HG02870 (cell line): ENCODE measurements at regions not wholly inside any gene's neighbourhood (a gene's known extent, or its start where the extent isn't known, plus 50 kb on each side); places are given as distances from the start of the nearest gene placed in this dataset.
"Not testable (repeated sequence)": the region's sequence is repeated elsewhere in the genome, so short reads cannot be mapped to it uniquely, and the experiment has no call there.

Experiments used
- ATAC-seq: cut with Tn5 transposase; IDR thresholded peaks from one replicate; pipeline ENCODE4 v1.9.1; 2021; ENCODE audit warnings: mild to moderate bottlenecking, moderate library complexity; ENCODE audit not compliant: unreplicated experiment

GRCh38 chr4:69344786-69345185 is 64.5 kb downstream of the UGT2B28 start:
- ATAC-seq = not testable (repeated sequence)

DNA sequence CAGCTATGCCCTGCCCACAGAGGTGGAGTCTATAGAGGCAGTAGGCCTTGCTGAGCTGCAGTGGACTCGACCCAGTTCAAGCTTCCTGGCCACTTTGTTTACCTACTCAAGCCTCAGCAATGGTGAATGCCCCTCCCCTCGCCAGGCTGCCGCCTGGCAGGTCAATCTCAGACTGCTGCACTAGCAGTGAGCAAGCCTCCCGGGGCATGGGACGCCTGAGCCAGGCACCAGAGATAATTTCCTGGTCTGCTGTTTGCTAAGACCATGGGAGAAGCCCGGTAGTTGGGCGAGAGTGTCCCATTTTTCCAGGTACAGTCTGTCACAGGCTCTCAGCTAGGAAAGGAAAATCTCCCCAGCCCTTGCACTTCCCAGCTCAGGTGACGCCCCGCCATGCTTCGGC is 68.5 kb downstream of the UGT2B28 start:
- ATAC-seq = not testable (repeated sequence)

DNA sequence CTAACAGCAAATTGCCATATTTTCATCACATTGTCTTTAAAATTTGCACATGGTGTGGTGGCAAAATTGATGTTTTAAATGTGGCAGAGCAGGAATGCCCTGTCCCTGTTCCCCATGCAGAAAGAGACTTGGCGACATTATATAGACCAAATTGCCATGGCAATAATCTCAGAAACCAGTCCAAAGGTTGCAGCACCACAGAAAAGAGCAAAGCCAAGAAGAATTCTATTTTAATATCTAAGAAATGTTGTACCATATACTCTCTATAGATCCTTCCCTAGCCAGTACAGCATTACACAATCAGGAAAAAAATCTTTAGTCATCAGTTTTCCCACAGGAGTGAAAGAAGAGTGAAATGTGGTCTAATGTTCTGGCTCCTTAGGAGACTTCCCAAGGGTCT is 80.0 kb downstream of the UGT2B28 start:
- ATAC-seq = no peak

DNA sequence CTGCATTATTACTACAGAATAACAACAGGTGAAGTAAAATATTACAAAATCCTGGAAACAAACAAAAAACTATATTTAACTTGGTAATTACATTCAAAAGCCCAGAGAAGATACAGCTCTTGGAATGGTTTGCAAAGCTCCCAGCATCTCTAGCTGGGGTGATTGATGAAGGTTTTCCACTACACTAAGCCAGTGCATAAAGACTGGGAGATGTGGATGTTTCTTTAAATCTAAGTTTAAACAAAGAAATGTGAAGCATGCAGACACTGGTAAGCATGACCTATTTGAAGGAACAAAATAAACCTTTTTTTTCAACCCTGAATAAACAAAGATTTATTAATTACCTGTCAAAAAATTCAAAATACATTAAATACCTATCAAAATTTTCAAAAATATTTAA is 80.5 kb downstream of the UGT2B28 start:
- not testable (repeated sequence) for ATAC-seq

DNA sequence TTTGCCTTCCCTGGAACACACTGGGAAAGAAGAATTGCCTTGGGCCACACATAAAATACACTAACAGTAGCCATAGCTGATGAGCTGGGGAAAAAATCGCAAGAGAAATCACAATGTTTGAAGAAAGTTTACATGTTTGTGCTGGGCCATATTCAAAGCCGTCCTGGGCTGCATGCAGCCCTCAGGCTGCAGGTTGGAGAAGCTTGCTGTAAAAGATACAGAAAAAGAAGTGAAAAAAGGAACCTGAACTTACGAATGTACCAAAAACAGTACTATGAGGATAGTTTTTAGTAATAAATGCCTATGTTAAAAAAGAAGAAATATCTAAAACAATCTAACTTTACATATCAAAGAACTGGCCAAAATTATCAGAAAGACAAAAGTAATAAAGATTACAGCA is 82.1 kb downstream of the UGT2B28 start:
- ATAC-seq = peak; percentile 71

DNA sequence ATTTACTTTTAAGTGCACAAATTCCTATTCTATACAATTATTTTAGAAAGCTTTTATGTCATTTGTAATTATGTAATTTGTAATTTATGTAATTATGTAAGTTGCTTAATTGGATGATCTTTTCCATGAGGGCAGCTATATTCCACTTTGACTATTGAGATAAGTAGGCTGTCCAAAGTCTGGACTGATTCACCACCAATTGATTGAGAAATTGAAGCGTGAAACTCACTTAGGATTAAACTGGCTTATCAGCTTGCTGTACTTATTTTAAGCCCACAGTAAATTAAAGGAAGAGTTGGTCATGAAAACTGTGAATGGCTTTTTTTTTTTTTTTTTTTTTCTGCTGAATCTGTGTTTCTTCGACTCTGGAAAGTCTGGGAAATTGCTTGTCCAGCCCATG is 87.4 kb downstream of the UGT2B28 start:
- not testable (repeated sequence) for ATAC-seq

DNA sequence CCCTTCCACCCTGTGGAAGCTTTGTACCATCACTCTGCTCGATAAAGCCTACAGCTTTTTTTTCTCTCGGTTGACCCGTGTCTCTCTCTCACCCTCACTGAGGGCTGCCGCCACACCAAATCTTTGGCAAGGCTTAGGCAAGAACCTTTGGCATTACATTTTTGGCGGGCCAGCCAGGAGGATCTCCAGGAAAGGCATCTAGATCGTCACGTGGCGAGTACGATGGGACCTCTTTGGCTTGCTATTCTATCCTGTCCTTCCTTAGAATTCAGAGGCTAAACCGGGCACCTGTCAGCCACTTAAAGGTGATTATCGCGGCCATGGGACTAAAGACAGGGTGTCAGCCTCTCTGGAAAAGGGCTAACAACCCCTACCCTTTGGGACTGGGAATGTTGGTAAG is 96.2 kb downstream of the UGT2B28 start:
- no peak for ATAC-seq

DNA sequence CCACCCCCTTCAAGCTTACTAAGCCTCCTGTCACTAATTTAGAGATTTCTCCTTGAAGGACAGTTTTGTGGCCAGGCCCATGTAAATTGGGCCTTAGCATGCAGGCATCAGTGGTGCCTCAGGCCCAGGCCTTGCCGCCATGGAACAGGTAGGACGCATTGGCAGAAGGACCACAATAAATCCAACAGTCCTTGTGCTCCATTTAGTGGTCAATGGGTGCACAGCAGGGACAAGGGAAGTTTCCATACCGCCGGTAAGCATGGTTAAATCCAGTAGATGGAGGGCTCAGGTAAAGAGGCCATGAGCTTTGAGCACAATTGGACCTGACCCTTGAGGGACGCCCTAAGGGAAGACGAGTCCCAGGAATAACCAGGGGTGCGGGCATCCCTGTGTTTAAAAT is 97.3 kb downstream of the UGT2B28 start:
- ATAC-seq = no peak

DNA sequence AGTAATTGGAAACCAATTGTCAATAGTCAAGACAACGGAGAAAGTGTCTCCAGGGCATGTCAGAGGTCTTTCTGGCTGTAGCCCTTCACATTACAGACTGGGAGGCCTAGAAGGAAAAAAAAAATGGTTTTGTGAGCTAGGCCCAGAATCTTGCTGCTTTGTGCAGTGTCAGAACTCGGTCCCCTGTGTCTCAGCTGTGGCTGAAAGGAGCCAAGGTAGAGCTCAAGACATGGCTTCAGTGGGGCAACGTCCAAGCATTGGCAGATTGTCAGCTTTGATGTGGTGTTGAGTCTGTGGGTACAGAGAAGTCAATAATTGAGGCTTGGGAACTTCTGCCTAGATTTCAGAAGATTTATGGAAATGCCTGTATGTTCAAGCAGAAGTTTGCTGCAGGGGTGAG is 103.0 kb downstream of the UGT2B28 start:
- no peak for ATAC-seq

DNA sequence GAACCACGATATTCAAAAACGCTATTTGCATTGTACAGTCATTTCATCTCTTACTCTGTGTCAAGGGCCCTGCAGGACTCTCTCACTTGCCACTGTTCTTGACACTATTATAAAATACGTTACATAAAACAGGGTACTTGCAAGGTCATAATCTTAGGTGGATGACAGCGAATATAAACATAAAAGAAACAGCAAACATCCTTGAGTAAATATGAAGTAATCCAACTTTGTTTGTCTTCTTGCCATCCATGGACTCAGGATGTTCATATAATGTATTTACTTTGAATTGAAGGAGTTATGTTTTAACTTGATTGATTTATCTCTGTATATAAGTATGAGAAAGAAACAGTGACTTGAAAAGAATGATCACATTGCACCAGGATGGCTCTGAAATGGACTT is 106.6 kb downstream of the UGT2B4 start:
- not testable (repeated sequence) for ATAC-seq

DNA sequence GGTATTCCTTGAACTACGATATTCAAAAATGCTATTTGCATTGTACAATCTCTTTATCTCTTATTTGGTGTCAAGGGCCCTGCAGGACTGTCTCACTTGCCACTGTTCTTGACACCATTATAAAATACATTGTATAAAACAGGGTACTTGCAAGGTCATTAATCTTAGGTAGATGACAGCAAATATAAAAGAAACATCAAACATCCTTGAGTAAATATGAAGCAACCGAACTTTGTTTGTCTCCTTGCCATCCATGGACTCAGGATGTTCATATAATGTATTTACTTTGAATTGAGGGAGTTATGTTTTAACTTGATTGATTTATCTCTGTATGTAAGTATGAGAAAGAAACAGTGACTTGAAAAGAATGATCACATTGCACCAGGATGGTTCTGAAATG is 87.3 kb downstream of the UGT2B4 start:
- ATAC-seq = no peak

DNA sequence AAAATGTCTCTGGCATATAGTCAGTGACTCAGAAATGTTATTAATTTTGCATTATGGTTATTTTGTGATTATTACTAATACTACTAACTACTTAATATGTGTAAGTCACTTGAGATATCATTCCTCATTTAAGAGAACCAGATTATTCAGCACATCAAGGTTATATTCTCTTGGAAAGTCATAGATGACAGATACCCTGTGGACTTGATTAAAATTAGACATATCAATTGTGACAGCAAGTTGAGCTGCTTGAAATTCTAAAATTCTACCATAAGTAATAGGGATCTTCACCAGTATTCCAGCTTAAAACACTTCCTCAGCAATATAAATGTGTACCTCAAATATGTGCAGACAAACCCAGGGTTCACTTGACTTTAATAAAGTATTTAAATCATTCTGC is 83.7 kb downstream of the UGT2B4 start:
- ATAC-seq = not testable (repeated sequence)

GRCh38 chr4:69424722-69425121 is 71.0 kb downstream of the UGT2B4 start:
- ATAC-seq = not testable (repeated sequence)
